GM19193 (cell line): ENCODE measurements at regions not wholly inside any gene's neighbourhood (a gene's known extent, or its start where the extent isn't known, plus 50 kb on each side); places are given as distances from the start of the nearest gene placed in this dataset.

ENCODE experiments used
- POLR2A ChIP-seq: IDR thresholded peaks from 4 replicates; pipeline ENCODE4 v1.6.1; 2011; ENCODE audit not compliant: insufficient read depth, insufficient read length; ENCODE audit errors: extremely low read depth

DNA sequence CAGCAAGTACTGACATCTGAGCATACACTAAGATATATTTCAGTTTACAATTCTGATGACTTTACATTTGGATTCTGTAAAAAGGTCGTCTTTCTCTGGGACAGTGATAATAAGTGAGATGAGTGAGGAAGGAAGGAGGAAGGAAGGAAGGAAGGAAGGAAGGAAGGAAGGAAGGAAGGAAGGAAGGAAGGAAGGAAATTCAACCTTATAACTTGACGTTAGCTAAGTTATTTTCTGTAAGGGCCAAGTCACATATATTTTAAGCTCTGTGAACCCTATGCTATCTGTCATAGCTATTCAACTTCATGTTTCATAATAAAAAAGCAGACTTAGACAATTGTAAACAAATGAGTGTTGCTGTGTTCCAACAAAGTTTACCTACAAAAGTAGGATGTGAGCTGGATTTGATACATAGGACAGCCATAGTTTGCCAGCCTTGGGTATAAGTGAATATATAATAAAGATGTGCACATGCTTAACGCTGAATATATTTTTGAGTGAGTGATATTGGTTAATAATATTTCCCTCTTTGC, 753.0 kb upstream of the NDST4 start:
- no peak for TF ChIP-seq POLR2A

DNA sequence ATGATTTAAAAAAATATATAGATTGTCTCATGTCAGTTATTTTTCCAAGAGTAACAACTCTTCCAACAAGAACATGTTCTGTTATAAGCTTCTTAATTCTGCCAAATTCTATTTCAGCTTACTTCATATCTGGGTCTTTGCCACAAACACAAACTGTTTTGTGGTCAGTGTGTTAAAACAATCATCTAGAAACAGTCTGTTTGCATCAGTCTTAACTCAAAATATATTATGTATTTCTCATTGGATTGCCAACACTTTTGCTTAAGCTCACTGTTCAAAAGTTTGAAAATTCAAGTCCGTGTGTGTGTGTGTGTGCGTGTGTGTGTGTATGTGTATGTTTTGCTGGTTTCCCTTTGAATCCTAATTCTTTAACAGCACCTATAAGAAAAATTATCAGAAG, 752.3 kb upstream of the NDST4 start:
- TF ChIP-seq POLR2A: no peak

DNA sequence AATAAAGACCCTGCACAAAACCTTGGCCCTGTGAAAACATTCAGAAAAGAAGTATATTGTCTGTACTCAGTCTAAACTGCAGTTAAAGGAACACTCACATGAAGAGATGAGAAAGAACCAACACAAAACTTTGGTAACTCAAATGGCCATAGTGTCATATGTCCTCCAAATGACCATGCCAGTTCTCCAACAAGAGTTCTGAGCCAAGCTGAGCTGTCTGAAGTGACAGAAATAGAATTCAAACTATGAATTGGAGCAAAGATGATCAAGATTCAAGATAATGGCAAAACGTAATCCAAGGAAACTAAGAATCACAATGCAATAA, 739.3 kb upstream of the NDST4 start:
- no peak for TF ChIP-seq POLR2A

DNA sequence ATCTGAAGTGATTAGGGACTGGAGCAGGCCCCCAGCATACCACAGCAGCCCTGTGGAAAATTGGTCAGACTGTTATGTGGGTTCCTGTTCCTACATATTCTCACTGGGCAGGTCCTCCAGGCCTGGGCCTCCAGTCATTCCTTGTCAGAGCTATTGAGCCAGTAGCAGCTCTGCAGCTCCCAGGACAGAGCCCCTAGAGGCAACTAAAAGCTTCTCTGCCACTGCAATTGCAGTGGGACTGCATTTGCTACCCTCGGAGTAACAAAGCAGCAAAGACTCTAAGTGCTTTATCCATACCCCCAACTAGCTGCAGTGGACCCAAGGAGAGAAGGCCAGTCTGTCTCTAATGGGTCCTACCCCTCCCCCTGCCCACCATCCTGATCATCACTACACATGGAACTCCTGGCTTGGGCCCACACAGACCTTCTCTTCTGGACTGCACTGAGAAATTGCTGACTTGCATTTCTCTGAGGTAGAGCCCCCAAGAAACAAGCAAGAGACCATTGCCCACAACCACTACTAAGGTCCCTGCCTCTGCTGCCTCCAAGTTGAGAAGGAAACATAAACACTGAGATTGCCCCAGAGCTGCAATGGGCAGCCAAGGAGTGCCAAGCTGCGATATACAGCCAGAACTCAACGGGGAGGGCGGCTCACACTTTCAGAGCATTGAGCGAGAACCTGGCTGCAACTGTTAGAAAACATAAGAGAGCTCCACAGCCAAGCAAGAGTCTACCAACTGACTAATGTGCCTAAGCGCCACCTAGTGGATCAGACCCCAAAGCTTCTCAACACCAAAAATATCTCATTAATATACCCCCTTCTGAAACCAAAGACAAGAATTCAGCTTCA, 738.7 kb upstream of the NDST4 start:
- TF ChIP-seq POLR2A: no peak

DNA sequence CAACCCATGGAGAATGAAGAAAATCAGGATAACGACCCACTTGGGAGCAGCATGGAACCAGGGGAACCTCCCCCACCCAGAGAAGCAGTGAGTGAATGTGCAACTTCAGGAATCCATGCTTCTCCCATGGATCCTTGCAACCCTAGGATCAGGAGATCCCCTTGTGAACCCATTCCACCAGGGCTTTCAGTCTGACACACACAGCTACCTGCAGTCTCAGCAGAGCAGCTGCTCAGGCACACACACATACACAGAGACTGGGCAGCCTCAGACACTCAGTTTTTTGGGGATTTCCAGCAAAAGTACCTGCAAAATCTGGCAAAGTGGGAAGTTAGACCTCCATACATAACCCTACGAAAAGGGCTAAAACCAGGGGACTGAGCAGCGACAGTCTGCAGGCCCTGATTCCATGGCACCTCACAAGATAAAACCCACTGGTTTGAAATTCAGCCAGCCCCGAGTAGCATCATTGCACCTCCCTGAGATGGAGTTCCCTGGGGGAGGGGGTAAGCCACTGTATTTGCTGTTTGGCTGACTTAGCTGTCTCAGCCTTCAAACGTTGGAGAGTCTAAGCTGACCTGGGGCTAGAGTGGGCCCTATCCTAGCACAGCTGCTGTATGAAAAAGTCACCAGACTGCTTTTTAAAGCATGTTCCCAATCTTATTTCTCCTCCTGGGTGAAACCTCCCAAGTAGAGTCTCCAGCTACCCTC, 737.5 kb upstream of the NDST4 start:
- TF ChIP-seq POLR2A: no peak

DNA sequence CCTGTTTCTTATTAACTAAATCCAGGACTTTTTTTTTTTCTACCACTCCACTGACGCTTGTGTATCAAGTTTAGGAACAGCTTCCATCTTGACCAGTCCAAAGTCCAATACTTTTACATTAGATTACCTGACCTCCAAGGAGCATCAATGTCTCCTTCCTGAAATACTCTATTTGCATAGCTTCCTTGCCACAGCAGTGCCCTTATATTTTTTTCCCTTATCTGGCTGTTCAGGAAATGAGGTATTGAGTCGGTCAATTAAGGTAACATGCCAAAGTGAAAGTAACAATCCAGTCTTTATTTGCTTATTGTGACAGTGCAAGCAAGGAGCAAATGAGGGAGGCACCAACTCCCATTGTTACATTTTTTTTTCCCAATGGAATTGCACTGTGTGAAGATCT, 730.8 kb upstream of the NDST4 start:
- no peak for TF ChIP-seq POLR2A

DNA sequence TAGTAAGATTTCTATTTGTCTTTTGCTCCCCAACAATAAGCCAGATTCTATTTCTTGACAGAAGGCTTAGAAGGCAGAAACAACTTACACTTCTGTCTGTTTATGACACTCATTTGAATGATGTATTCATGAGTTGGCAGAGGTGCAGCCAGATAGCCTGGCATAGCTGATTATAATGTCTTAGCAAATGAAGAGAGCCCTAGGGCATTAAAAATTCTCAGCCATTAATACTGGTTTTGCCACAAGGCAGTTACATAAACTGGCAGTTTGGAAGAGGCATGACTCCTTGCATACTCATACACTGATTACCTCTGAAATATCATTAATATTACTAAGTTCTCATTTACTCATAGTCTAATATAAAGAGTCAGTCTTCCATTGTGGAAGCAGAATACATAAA, 728.5 kb upstream of the NDST4 start:
- TF ChIP-seq POLR2A: no peak

DNA sequence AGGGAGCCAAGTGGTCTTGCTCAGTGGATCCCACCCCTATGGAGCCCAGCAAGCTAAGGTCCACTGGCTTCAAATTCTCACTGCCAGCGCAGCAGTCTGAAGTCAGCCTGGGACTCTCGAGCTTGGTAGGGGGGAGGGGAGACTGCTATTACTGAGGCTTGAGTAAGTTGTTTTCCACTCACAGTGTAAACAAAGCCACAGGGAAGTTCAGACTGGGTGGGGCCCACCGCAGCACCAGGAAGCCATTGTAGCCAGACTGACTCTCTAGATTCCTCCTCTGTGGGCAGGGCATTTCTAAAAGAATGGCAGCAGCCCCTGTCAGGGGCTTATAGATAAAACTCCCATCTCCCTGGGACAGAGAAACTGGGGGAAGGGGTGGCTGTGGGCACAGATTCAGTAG, 721.0 kb upstream of the NDST4 start:
- TF ChIP-seq POLR2A: no peak

DNA sequence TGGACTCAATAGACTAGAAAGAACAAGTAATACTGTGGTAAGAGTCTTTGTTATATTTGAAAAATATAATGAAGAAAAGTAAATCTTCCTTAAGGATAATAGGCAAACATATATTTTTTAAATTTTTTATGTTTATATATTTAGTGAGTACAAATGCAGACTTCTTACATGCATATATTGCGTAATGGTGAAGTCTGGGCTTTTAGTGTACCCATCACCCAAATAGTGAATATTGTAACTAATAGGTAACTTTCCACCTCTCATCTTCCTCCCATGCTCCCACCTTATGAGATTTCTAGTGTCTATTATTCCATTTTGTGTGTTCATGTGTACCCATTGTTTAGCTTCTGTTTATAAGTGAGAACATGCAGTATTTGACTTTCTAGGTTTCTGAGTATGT, 711.2 kb upstream of the NDST4 start:
- TF ChIP-seq POLR2A: no peak

DNA sequence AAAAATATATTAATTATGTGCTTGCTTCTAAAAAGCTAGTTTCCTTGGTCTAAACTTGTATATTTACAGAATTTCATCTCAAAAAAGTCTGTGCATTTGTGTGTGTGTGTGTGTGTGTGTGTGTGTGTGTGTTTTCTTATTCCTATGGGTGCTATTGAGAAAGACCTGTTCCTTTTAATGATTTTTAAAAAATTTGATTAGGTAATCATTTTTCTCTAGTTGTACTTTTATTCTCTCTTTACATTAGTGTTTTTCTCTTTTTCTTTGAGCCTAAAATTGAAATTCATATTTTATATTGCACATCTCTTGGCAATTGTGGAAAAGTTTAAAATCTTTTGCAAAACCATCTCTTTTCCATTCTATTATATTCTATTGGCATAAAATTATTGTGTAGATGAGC, 690.4 kb upstream of the NDST4 start:
- TF ChIP-seq POLR2A: no peak

DNA sequence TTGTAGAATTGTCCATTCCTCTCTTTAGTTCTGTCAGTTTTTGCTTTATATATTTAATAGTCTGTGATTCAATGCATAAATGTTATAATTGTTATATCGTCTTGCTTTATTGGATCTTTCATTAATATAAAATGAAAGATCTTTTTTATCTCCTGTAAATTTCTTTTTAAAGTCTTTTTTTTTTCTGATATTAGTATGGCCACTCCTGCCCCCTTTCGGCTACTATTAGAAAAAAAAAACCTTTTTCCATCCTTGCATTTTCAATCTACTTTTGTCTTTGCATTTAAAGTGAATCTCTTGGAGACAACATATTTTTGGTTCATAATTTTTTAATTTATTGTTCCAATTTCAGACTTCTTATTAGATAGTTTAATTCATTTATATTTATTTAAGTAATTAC, 677.4 kb upstream of the NDST4 start:
- TF ChIP-seq POLR2A: no peak

DNA sequence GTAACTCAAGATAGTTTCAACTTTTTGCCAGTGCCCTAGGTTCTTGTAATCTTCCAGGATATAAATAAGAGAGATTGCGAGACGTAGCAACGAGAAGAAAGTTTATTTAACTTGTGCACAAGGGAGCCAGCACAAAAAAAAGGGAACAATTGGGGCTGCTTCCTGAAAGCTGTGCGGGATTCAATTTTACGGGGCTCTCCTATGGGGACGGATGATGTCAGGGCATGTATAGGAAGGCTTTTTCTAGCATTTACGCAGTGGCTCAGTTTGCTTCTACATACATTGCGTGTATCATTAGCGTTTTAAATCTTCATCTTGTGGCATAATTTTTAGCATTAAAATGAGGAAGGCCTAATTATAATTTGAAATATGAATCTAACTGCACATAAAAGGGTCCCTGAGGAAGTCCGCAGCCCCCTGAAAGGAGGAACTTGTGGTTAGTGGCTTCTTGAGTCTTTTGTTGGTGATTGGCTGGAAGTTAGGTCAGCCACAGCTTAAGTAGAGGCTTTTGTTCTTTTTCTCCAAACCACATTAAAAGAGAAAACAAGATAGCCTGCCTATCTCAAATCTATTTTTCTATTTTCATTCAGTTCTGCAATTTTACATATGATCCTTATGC, 668.2 kb upstream of the NDST4 start:
- TF ChIP-seq POLR2A: no peak

DNA sequence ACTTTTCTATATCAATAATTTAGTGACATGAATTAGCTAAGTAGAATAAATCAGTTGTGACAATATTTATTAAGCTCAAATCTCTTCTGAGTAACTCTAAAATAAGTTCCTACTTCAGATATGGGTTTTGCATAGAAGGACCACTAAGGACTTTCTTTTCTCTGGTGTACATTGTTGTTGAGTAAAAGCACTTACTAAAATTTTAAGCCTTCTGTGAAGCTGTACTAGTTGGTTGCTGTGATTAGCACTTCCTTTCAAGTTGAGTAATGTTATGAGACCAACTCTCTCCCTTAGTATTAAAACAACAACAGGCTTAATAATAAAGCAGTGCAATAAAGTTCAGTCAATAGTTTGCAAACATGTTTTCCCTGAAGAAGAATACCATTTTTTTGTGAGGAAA, 667.4 kb upstream of the NDST4 start:
- TF ChIP-seq POLR2A: no peak

DNA sequence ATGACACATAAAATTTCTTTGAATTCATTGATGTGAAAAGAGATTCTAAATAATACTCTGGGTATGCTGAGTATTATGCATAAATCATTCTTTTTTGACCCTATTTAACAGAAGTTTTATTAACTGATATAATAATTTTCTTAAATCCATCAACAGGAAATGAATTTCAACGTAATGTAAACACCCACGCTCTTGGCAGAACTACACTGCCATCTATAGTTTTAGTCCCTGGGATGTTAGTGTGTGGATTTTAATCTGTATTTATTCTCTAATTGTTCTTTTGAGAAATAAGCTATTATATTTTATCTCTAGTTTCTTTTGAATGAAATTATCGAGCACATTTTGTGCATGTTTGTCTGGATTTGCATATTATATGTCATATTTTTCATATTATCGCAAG, 666.8 kb upstream of the NDST4 start:
- TF ChIP-seq POLR2A: no peak

DNA sequence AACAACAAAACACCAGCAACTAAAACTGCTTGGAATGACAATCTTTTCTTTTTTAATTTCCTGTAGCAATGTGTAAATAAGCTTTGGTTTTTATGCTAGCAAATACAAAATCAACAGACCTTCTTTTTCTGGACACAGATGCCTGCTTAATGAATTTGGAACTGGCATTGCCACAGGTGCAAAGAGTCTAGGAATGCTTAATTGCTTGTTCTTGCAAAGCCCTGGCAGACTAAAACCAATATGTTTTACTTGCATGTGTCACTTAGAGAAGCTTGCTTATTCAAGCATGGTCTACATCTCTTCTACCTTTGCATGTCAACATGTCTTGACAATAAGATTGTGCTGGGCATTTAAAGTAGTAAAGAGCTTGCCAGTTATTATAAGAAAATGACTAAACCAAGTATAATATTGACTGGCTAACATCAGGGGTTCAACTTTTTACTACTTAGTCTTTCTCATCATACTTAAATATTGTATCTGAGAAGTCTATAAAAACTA, 656.7 kb upstream of the NDST4 start:
- no peak for TF ChIP-seq POLR2A

DNA sequence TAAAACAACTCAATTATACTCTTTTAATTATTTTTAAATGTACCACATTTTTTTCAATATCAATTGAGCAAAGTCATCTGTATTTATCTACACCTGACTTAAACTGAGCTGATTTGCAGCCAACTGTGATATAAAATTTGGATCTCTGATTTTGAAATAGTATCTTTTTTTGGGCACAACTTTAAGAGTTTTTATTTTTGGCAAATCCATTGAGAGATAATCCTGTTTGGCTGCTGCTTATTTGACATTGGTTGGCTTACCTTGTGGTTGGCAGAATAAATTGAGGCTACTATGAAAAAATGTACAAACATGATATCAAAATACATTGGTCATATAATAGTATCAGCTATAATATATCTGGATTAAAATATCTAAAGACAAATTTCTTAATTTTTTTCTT, 656.0 kb upstream of the NDST4 start:
- TF ChIP-seq POLR2A: no peak

DNA sequence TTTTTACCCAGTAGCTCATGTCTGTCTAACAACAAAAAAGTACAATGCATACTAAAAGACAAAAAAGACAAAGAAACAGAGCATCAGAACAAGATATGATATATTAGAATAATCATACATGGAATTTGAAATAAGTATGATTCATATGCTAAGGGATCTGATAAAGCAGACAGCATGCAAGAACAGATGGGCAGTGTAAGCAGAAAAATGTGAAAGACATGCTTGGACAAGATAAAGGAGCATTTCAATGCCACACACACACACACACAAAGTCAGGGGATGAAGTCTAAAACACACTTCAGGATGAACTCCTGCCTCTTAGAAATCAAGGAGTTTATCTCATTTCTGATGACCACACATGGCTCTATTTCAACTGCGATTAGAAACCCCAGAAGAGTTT, 649.6 kb upstream of the NDST4 start:
- TF ChIP-seq POLR2A: no peak

DNA sequence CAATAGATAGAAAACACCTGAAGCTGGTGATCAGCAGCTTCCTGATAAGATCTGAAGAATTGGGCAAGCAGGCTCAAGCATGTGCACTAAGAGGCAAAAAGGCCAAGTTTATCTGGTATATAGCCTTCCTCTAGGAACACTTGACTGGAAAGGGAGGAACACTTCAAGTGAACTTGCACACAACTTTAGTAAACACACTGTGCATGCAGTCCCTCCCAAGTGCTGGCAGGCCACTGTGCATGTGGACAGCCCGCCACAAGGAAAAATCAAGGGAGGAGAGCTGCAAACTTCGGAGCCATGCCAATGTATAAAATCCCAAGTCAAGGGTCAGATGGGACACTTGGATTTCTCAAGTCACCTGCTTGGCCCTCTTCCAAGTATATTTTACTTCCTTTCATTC, 645.8 kb upstream of the NDST4 start:
- TF ChIP-seq POLR2A: no peak
